ENCODE measurements at regions not wholly inside any gene's neighbourhood (a gene's known extent, or its start where the extent isn't known, plus 50 kb on each side); places are given as distances from the start of the nearest gene placed in this dataset.

- Histone ChIP-seq H3K36me3 (no peaks in the 10 kb centered on the region), H3K4me1 (replicated peaks) (no peaks in the 10 kb centered on the region), H3K4me3 (no peak overlapping the region), H3K9me3 (no peaks in the 10 kb centered on the region), H3K27me3 (replicated peaks; ENCODE audit: insufficient read depth) (no peaks in the 10 kb centered on the region), H3K27ac (no peak overlapping the region)
- TF ChIP-seq CTCF (IDR thresholded peaks at IDR 0.05) = no peak
- no peak for TF ChIP-seq POLR2AphosphoS5 (IDR thresholded peaks at IDR 0.05)
- no peak for TF ChIP-seq POLR2A (IDR thresholded peaks at IDR 0.05)
- 95% methylated on average over 3 of the region's 3 CpGs for WGBS
- no peak for DNase-seq (ENCODE audit: low spot score)
- intact Hi-C loops (cut with DNase I) = no loop called here
Observed at GRCh38 chr11:36996795-36997194, 398.8 kb upstream of the RAG2 start.

- no peak overlapping the region for H3K4me3 ChIP-seq
- H3K27me3 ChIP-seq (replicated peaks; ENCODE audit: insufficient read depth) = no peaks in the 10 kb centered on the region
- 76% methylated on average over 6 of the region's 6 CpGs for WGBS
- H3K27ac ChIP-seq = no peak overlapping the region
- H3K9me3 ChIP-seq = no peaks in the 10 kb centered on the region
- H3K36me3 ChIP-seq = no peaks in the 10 kb centered on the region
- no peak for TF ChIP-seq CTCF (IDR thresholded peaks at IDR 0.05)
- TF ChIP-seq POLR2AphosphoS5 (IDR thresholded peaks at IDR 0.05) = no peak
- no peak for TF ChIP-seq POLR2A (IDR thresholded peaks at IDR 0.05)
- H3K4me1 ChIP-seq (replicated peaks) = no peaks in the 10 kb centered on the region
- intact Hi-C loops (cut with DNase I) = no loop called here
- no peak for DNase-seq (ENCODE audit: low spot score)
Observed at GRCh38 chr11:36994208-36994607, 396.2 kb upstream of the RAG2 start.

- intact Hi-C loops (cut with DNase I) = no loop called here
- TF ChIP-seq CTCF (IDR thresholded peaks at IDR 0.05) (no peak), POLR2AphosphoS5 (IDR thresholded peaks at IDR 0.05) (no peak)
- no peaks in the 10 kb centered on the region for H3K4me1 ChIP-seq (replicated peaks)
- DNase-seq (ENCODE audit: low spot score) = no peak
- no peaks in the 10 kb centered on the region for H3K27me3 ChIP-seq (replicated peaks; ENCODE audit: insufficient read depth)
- 96% methylated on average over 1 of the region's 1 CpG for WGBS
- no peak overlapping the region for H3K4me3 ChIP-seq
- H3K27ac ChIP-seq = no peak overlapping the region
- no peaks in the 10 kb centered on the region for H3K9me3 ChIP-seq
- no peaks in the 10 kb centered on the region for H3K36me3 ChIP-seq
Observed at GRCh38 chr11:36988556-36988955, 390.5 kb upstream of the RAG2 start.

- TF ChIP-seq CTCF (IDR thresholded peaks at IDR 0.05) (no peak), POLR2A (IDR thresholded peaks at IDR 0.05) (no peak), POLR2AphosphoS5 (IDR thresholded peaks at IDR 0.05) (no peak)
- no peak for DNase-seq (ENCODE audit: low spot score)
- Histone ChIP-seq H3K36me3 (no peaks in the 10 kb centered on the region), H3K27me3 (replicated peaks; ENCODE audit: insufficient read depth) (no peaks in the 10 kb centered on the region), H3K4me3 (no peak overlapping the region), H3K27ac (no peak overlapping the region), H3K4me1 (replicated peaks) (no peaks in the 10 kb centered on the region), H3K9me3 (no peaks in the 10 kb centered on the region)
- intact Hi-C loops (cut with DNase I) = no loop called here
- 91% methylated on average over 3 of the region's 3 CpGs for WGBS
Observed at GRCh38 chr11:36985562-36985961, 387.5 kb upstream of the RAG2 start.

- H3K27me3 ChIP-seq (replicated peaks; ENCODE audit: insufficient read depth) = no peaks in the 10 kb centered on the region
- no peaks in the 10 kb centered on the region for H3K4me1 ChIP-seq (replicated peaks)
- H3K36me3 ChIP-seq = no peaks in the 10 kb centered on the region
- H3K9me3 ChIP-seq = no peaks in the 10 kb centered on the region
- H3K4me3 ChIP-seq = no peak overlapping the region
- no peak overlapping the region for H3K27ac ChIP-seq
- WGBS = 48% methylated on average over 2 of the region's 2 CpGs
- no peak for DNase-seq (ENCODE audit: low spot score)
- intact Hi-C loops (cut with DNase I) = no loop called here
- TF ChIP-seq CTCF (IDR thresholded peaks at IDR 0.05) (no peak), POLR2A (IDR thresholded peaks at IDR 0.05) (no peak), POLR2AphosphoS5 (IDR thresholded peaks at IDR 0.05) (no peak)
Observed at GRCh38 chr11:36976741-36977140, 378.7 kb upstream of the RAG2 start.
